Superior temporal gyrus (tissue), 1 donor: ENCODE measurements at regions not wholly inside any gene's neighbourhood (a gene's known extent, or its start where the extent isn't known, plus 50 kb on each side); places are given as distances from the start of the nearest gene placed in this dataset.

Experiments used
- DNase-seq: peaks from one replicate; pipeline ENCODE4 v3.0.0-alpha.2; 2016; ENCODE audit errors: extremely low spot score

- no peak for DNase-seq
Measured at GRCh38 chr5:117519957-117520500, 945.4 kb upstream of the SEMA6A start.

- DNase-seq = no peak
Measured at GRCh38 chr5:117504305-117504704, 929.7 kb upstream of the SEMA6A start.

GRCh38 chr5:117497601-117498000 is 923.0 kb upstream of the SEMA6A start:
- no peak for DNase-seq

DNA sequence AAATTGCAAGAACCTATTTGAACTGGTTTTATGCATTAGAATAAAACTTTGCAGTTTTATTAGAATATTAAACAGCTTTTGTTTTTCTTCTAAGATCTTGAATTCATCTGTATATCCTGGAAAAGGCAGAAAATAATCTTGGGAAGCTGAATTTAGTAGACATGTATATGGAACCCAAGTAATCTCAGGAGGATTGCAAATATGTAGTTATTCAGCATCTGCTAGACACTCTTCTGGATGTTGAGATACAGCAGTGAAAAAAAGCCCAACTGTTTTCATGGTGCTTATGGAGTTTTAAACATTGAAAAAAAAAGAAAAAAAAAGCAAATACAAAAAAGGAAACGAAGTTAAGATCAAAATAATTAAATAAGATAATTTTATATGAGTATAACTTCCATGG is 922.2 kb upstream of the SEMA6A start:
- no peak for DNase-seq

- no peak for DNase-seq
Measured at GRCh38 chr5:117494188-117494587, 919.6 kb upstream of the SEMA6A start.

DNA sequence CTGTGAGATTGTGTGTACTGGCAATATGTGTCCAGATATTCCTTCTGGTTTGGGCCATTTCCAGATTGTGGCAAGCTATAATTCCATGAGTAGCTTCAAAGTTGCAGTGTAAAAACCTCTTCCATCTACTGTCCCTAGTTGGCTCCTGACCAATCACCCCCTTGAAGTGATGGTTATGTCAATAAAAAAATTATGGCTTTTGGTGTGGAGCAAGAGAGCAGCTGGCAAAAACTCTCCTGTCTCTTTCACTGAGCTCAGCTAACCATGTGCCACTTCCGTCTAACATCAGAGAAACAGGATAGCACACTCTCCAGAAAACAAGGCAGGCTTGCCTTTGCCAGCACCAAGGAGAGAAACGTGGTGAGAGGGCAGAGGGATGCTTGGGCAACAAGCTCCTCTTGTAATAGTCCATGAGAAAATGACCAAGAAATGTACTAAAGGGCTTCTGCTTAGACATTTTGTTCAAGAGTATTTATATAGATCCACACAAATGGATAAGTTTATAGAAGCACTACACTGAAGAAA is 914.4 kb upstream of the SEMA6A start:
- DNase-seq = no peak

DNA sequence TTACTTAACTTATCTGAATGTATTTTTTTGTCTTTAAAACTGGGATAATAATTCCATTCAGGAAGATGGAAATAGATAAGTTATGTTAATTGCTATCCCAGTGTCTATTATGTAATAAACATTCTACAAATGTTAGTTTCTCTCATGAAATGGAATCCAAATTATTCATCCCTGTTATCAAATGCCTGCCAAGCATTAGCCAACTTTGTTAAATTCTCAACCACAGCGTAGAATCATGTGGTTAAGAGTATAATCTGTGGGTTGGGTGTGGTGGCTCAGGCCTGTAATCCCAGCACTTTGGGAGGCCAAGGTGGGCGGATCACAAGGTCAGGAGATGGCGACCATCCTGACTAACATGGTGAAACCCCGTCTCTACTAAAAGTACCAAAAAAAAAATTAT is 912.9 kb upstream of the SEMA6A start:
- DNase-seq = no peak

DNA sequence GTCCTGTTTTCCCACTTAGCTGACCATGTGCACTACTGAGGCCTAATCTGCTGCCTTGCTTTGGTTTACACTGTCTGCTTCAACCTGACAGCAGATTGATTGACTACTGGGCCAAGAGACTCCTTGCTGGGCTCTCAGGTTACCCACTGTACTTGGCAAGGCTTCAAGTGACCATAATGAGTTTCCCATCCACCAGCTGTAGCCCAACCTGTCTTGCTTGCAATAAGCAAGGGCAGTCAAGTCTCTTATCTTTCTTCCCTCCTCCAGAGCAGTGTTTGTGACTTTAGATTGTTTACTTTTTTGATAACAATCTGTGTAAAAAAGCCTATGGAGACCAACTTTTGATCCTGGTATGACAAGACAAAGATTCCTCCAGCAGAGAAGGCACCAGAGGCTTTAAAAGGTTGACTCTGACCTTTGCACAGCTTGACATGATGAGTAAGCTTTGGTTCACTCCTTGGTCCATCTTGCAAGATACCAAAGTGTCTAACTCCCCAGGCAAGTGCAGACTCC is 912.3 kb upstream of the SEMA6A start:
- DNase-seq = no peak

- no peak for DNase-seq
Measured at GRCh38 chr5:117486261-117486660, 911.6 kb upstream of the SEMA6A start.

DNA sequence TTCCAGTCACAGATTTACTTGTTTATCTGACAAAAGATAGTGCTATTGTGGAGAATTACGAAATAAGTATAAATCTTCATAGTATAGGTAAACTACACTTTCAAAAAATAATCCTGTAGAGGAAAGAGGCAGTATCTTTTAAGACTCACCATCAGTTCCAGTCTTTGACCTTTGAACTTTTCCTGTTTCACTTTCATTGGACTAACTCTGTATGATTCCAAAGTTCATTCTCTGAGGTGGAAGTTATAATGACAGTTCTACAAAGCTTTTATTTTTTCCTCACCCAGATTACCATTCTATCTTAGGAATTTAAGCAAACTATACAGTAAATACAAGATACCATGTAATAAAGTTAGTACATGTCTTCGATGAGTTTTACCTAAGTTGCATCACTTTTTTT is 901.3 kb upstream of the SEMA6A start:
- DNase-seq = no peak

DNA sequence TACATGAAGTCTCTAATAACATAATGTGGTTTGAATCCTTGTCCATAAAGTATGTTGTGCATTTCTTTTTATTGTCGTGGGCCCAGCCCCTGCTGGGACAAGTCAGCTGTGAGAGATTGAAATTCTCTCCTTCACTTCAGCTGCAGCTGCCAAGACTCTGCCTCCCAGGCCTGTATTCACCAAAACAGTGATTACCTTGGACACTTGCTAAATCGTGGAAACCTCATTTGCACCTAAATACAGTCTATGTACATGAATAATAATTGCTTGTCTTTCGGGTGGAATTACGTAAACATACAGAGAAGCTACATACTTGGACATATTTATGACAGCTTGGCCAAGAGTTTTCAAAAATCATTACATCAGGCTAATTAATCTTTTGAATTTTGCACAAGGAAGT is 898.5 kb upstream of the SEMA6A start:
- peak; percentile 19 for DNase-seq

GRCh38 chr5:117463881-117464570 is 889.4 kb upstream of the SEMA6A start:
- DNase-seq = no peak

DNA sequence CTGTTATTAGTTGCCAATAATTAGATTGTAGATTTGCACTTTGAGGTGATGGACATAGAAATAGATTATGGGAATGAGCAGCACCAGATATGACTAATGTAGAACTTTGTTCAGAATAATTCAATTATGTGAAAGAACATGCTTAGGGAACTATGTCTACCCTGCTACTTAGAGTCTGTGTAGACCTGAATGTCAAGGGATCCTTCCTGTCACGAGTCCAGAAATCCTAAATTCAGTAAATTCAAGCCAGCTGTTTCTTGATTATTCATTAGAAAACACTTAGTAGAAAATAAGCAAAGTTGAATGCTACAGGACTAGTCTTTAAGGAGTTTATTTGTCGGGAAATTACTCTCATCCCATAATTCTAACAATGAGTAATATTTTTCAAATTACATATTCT is 887.3 kb upstream of the SEMA6A start:
- no peak for DNase-seq

GRCh38 chr5:117461403-117461802 is 886.8 kb upstream of the SEMA6A start:
- no peak for DNase-seq

DNA sequence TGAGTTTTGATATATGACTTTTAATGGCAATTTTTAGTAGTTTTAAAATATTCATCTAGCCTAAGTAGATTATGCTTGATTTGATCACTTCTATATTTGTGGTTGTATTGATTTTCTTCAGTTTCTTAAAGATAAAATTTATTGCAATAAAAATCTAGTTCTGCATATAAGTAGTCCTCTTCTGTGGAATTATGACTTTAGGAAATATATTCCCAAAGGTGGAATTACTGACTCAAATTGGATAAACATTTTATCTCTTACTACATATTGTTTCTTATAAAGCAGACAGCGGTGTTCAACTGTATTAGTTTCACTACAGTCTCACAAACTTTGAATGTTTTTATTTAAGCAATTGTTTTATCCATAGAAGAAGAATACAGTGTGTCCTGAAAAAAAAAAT is 883.0 kb upstream of the SEMA6A start:
- no peak for DNase-seq

GRCh38 chr5:117456866-117457470 is 882.3 kb upstream of the SEMA6A start:
- no peak for DNase-seq

DNA sequence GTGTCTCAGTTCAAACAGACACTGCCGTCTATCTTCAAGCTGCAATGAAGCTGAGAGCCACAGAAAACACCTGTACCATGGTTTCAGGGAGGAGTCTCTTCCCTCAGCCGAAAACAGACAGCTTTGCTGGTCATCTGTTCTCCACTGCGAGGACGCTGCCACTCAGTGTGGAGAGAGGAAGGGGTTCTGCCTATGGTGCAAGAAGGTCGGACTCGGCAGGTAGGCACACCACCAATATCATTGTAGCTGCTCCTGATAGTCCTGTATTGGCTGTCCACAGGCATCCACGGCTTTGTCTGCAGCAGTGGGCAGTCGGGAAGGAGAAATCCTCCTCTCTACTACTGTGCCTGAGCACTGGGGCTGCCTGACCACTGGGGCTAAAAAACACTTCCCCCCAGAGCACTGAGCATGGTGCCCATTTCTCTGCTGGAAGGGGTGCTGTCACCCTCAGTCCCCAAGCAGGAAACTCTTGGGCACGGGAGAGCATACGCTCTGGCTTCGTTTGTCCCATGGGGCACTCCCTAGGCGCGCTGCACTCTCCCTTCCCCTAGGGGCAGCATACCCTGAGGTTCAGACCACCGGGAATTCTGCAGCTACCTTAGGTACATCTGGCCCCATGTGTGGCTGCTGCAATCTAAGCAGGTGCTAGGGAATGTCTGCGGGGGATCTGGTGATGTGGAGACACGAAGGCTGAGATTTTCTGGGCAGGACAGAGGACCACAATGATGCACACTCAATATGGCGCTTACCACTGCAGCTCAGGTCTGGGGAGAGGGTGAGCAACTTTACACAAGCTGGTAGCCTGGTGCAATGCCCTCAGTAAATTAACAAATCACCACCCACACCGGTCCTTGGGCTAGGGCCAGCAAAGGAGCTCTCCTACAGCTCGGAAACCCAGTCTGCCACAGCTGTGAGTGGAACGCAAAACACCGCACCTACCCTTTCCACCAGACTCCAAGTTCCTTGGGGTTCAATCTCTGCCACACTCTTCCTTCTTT is 880.9 kb upstream of the SEMA6A start:
- no peak for DNase-seq

GRCh38 chr5:117454716-117455212 is 880.1 kb upstream of the SEMA6A start:
- no peak for DNase-seq

- no peak for DNase-seq
Measured at GRCh38 chr5:117436846-117437245, 862.2 kb upstream of the SEMA6A start.

DNA sequence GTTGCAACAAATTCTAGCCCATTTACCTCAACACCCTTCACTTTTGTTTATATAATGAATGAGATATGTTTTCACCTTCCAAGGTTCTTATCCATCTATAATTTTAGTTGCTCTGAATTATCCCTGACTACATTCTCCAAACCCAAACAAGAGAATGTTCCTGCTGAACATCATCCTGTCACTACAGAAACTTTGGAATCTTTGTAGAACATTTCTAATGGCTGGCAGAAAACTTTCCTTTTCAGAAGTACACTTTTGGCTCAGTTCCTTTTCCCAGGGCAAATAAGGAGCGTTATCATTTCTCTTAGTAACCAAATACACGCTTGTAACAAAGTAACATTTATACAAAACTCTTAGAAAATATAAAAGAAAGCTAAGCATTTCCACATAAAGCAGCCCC is 860.6 kb upstream of the SEMA6A start:
- no peak for DNase-seq

DNA sequence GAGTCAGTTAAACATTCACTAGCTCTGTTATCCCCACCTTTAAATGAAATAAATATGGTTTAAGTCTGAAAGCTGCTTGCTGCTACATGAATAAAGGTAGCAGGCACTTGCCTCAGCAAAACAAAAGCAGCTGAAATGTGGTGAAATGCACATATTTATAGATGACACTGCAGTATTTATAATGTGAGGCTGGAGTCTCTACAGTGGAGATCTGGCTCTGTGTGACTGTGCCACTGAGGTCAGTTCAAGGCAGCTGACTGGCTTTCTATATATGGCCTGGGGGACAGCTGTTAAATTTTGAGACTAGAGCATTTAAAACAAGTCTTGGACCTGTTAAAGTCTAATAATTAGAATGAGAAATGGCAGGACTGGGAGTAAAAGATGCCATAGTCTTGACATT is 859.6 kb upstream of the SEMA6A start:
- no peak for DNase-seq

- DNase-seq = no peak
Measured at GRCh38 chr5:117433818-117434217, 859.2 kb upstream of the SEMA6A start.
